HepG2 (cell line): ENCODE measurements at regions not wholly inside any gene's neighbourhood (a gene's known extent, or its start where the extent isn't known, plus 50 kb on each side); places are given as distances from the start of the nearest gene placed in this dataset.
A peak's percentile ranks its signal among the peaks of the same experiment; 100 is the strongest.

Experiments used
- AGO1 ChIP-seq: fragments of 200-400 bp; formaldehyde crosslinking; IDR thresholded peaks from 2 replicates; pipeline ENCODE4 v1.6.1; 2017; ENCODE audit warnings: mild to moderate bottlenecking, low read depth, low read length, moderate library complexity; ENCODE audit not compliant: poor library complexity, severe bottlenecking
- E2F5 ChIP-seq: sonication (generic); formaldehyde crosslinking; conservative IDR thresholded peaks from 2 replicates; pipeline ENCODE4 v1.4.0; 2020; ENCODE audit warnings: missing genetic modification reagents
- ELF1 ChIP-seq: sonication (generic); formaldehyde crosslinking; IDR thresholded peaks from 2 replicates; pipeline ENCODE4 v1.4.0; 2020; ENCODE audit warnings: missing genetic modification reagents
- HIC2 ChIP-seq: sonication (generic); formaldehyde crosslinking; IDR thresholded peaks from 2 replicates; pipeline ENCODE4 v1.9.0; 2022; ENCODE audit warnings: low read depth, missing genetic modification reagents
- HNF4A ChIP-seq: sonication (generic); formaldehyde crosslinking; IDR thresholded peaks from 2 replicates; pipeline ENCODE4 v1.4.0; 2020; ENCODE audit warnings: missing genetic modification reagents
- MTERF4 ChIP-seq: sonication (generic); formaldehyde crosslinking; IDR thresholded peaks from 2 replicates; pipeline ENCODE4 v1.8.0; 2023; ENCODE audit warnings: mild to moderate bottlenecking, missing genetic modification reagents
- NFIC ChIP-seq: IDR thresholded peaks from 2 replicates; pipeline ENCODE4 v1.6.1; 2012; ENCODE audit warnings: mild to moderate bottlenecking, low read length, inconsistent platforms
- NR1H2 ChIP-seq: sonication (generic); formaldehyde crosslinking; IDR thresholded peaks from 2 replicates; pipeline ENCODE4 v1.8.1; 2022; ENCODE audit warnings: low read depth, missing genetic modification reagents, borderline replicate concordance
- PCBP1 ChIP-seq: fragments of 200-400 bp; formaldehyde crosslinking; IDR thresholded peaks from 2 replicates; pipeline ENCODE4 v1.6.1; 2017; ENCODE audit warnings: mild to moderate bottlenecking, low read depth, low read length, borderline replicate concordance
- RELA ChIP-seq: sonication (generic); formaldehyde crosslinking; IDR thresholded peaks from 2 replicates; pipeline ENCODE4 v1.4.0; 2020; ENCODE audit warnings: missing genetic modification reagents
- REXO4 ChIP-seq: sonication (generic); formaldehyde crosslinking; IDR thresholded peaks from 2 replicates; pipeline ENCODE4 v1.8.0; 2022; ENCODE audit warnings: missing genetic modification reagents, mild to moderate bottlenecking, borderline replicate concordance
- ZBTB4 ChIP-seq: sonication (generic); formaldehyde crosslinking; IDR thresholded peaks from 2 replicates; pipeline ENCODE4 v1.4.0; 2020; ENCODE audit warnings: missing genetic modification reagents, mild to moderate bottlenecking, borderline replicate concordance
- ZNF124 ChIP-seq: sonication (generic); formaldehyde crosslinking; IDR thresholded peaks from 2 replicates; pipeline ENCODE4 v1.4.0; 2020; ENCODE audit warnings: missing genetic modification reagents
- ZNF20 ChIP-seq: sonication (generic); formaldehyde crosslinking; IDR thresholded peaks from 2 replicates; pipeline ENCODE4 v1.4.0; 2020; ENCODE audit warnings: mild to moderate bottlenecking, moderate library complexity, missing genetic modification reagents
- ZNF281 ChIP-seq: sonication (generic); formaldehyde crosslinking; IDR thresholded peaks from 2 replicates; pipeline ENCODE4 v1.4.0; 2020; ENCODE audit warnings: missing genetic modification reagents, borderline replicate concordance
- ZNF430 ChIP-seq: sonication (generic); formaldehyde crosslinking; IDR thresholded peaks from 2 replicates; pipeline ENCODE4 v1.9.0; 2021; ENCODE audit warnings: mild to moderate bottlenecking, missing genetic modification reagents
- ZNF543 ChIP-seq: sonication (generic); formaldehyde crosslinking; IDR thresholded peaks from 2 replicates; pipeline ENCODE4 v1.4.0; 2020; ENCODE audit warnings: mild to moderate bottlenecking, missing genetic modification reagents
- ZNF678 ChIP-seq: sonication (generic); formaldehyde crosslinking; IDR thresholded peaks from 2 replicates; pipeline ENCODE4 v1.4.0; 2020; ENCODE audit warnings: mild to moderate bottlenecking, missing genetic modification reagents
- ZSCAN25 ChIP-seq: sonication (generic); formaldehyde crosslinking; IDR thresholded peaks from 2 replicates; pipeline ENCODE4 v1.8.0; 2022; ENCODE audit warnings: mild to moderate bottlenecking, missing genetic modification reagents

- TF ChIP-seq REXO4 (peak; percentile 75; the same call in 1 of the 2 replicates), HIC2 (peak; percentile 79), ZBTB4 (CRISPR knock-in tag) (no peak), RELA (CRISPR knock-in tag) (peak; percentile 90; the same call in 1 of the 2 replicates), ZSCAN25 (CRISPR knock-in tag) (peak; percentile 90; the same call in 1 of the 2 replicates), ELF1 (peak; percentile 71), HNF4A (CRISPR knock-in tag) (0 out of 2 replicates have a peak, but pooled peaks have one; percentile 12), PCBP1 (no peak), NR1H2 (peak; percentile 89; the same call in 1 of the 2 replicates), ZNF543 (CRISPR knock-in tag) (peak; percentile 92; the same call in 1 of the 2 replicates), MTERF4 (CRISPR knock-in tag) (peak; percentile 99), ZNF281 (CRISPR knock-in tag) (peak; percentile 87), NFIC (no peak), E2F5 (CRISPR knock-in tag) (peak; percentile 92), ZNF430 (CRISPR knock-in tag) (peak; percentile 99), ZNF678 (CRISPR knock-in tag) (peak; percentile 91; the same call in 1 of the 2 replicates), AGO1 (peak; percentile 45), ZNF20 (CRISPR knock-in tag) (peak; percentile 92; the same call in 1 of the 2 replicates), ZNF124 (CRISPR knock-in tag) (peak; percentile 98)
Observed at GRCh38 chr12:11500188-11500860, 105.0 kb upstream of the PRB2 start (continued).
